Uterus (tissue), 2 donors: ENCODE measurements at regions not wholly inside any gene's neighbourhood (a gene's known extent, or its start where the extent isn't known, plus 50 kb on each side); places are given as distances from the start of the nearest gene placed in this dataset.

ENCODE experiments used
- CTCF ChIP-seq, 4 experiments: fragments of 200-600 bp in 2 of 4; fragments of 450-650 bp in 2 of 4; sonication (generic) in 2 of 4; IDR thresholded peaks; one replicate each; pipeline ENCODE4 v1.5.1; 2016 to 2019; ENCODE audit warnings: antibody characterized with exemption in 4 of 4, mild to moderate bottlenecking in 2 of 4, moderate library complexity in 1 of 4
- POLR2A ChIP-seq, 2 donors: fragments of 450-650 bp; IDR thresholded peaks; one replicate each; pipeline ENCODE4 v1.6.1; 2016; ENCODE audit warnings: antibody characterized with exemption in 2 of 2, mild to moderate bottlenecking in 1 of 2, moderate library complexity in 1 of 2

GRCh38 chr7:12809476-12809875, 122.0 kb downstream of the ARL4A start:
- TF ChIP-seq CTCF (IDR thresholded peaks at IDR 0.05) (no peak), POLR2A (IDR thresholded peaks at IDR 0.05) (no peak)
